Neural crest cell (in vitro differentiated cells): ENCODE measurements at regions not wholly inside any gene's neighbourhood (a gene's known extent, or its start where the extent isn't known, plus 50 kb on each side); places are given as distances from the start of the nearest gene placed in this dataset.

ENCODE experiments used
- DNase-seq: peaks from one replicate; pipeline ENCODE4 v3.0.0; 2021; ENCODE audit warnings: low read depth, mixed read lengths, low spot score
- H3K27ac Mint-ChIP-seq: one replicate; pipeline ENCODE4 v1.8.0; 2021; ENCODE audit warnings: mild to moderate bottlenecking, mixed read lengths; ENCODE audit not compliant: unreplicated experiment
- H3K27me3 Mint-ChIP-seq: 2 replicates; pipeline ENCODE4 v1.8.0; 2021; ENCODE audit warnings: low read depth, mild to moderate bottlenecking, mixed read lengths
- H3K36me3 Mint-ChIP-seq: 2 replicates; pipeline ENCODE4 v1.8.0; 2021; ENCODE audit warnings: low read depth, mild to moderate bottlenecking, mixed read lengths
- H3K4me1 Mint-ChIP-seq: 2 replicates; pipeline ENCODE4 v1.8.0; 2021; ENCODE audit warnings: mixed read lengths
- H3K4me3 Mint-ChIP-seq: one replicate; pipeline ENCODE4 v1.8.0; 2021; ENCODE audit warnings: mild to moderate bottlenecking, mixed read lengths
- H3K9me3 Mint-ChIP-seq: 2 replicates; pipeline ENCODE4 v1.8.0; 2021; ENCODE audit warnings: mixed read lengths
- CTCF ChIP-seq: fragments of 200-600 bp; sonication (generic); conservative IDR thresholded peaks from 2 replicates; pipeline ENCODE4 v1.5.0; 2021; ENCODE audit warnings: antibody characterized with exemption, mild to moderate bottlenecking

GRCh38 chr3:69567023-69567709, 172.1 kb upstream of the MITF start:
- no peaks in the 10 kb centered on the region for H3K4me1 Mint-ChIP-seq
- H3K27ac Mint-ChIP-seq: no peak overlapping the region
- no peak for DNase-seq
- H3K9me3 Mint-ChIP-seq: no peaks in the 10 kb centered on the region
- no peaks in the 10 kb centered on the region for H3K27me3 Mint-ChIP-seq
- no peak overlapping the region for H3K4me3 Mint-ChIP-seq
- TF ChIP-seq CTCF: no peak
- no peaks in the 10 kb centered on the region for H3K36me3 Mint-ChIP-seq

GRCh38 chr3:69566275-69566674, 173.0 kb upstream of the MITF start:
- no peaks in the 10 kb centered on the region for H3K36me3 Mint-ChIP-seq
- H3K27me3 Mint-ChIP-seq: no peaks in the 10 kb centered on the region
- no peak overlapping the region for H3K4me3 Mint-ChIP-seq
- no peaks in the 10 kb centered on the region for H3K4me1 Mint-ChIP-seq
- no peak for TF ChIP-seq CTCF
- DNase-seq: no peak
- no peak overlapping the region for H3K27ac Mint-ChIP-seq
- H3K9me3 Mint-ChIP-seq: no peaks in the 10 kb centered on the region

GRCh38 chr3:69565316-69565715, 173.9 kb upstream of the MITF start:
- no peak for TF ChIP-seq CTCF
- Mint-ChIP-seq H3K27me3 (no peaks in the 10 kb centered on the region), H3K27ac (no peak overlapping the region), H3K4me1 (no peaks in the 10 kb centered on the region), H3K4me3 (no peak overlapping the region), H3K9me3 (peaks cover 3% of the 10 kb centered on the region), H3K36me3 (no peaks in the 10 kb centered on the region)
- no peak for DNase-seq

- DNase-seq: no peak
- H3K4me1 Mint-ChIP-seq: no peaks in the 10 kb centered on the region
- no peaks in the 10 kb centered on the region for H3K27me3 Mint-ChIP-seq
- H3K4me3 Mint-ChIP-seq: no peak overlapping the region
- H3K27ac Mint-ChIP-seq: no peak overlapping the region
- H3K9me3 Mint-ChIP-seq: peaks cover 3% of the 10 kb centered on the region
- no peaks in the 10 kb centered on the region for H3K36me3 Mint-ChIP-seq
- TF ChIP-seq CTCF: no peak
These were observed 175.3 kb upstream of the MITF start for GRCh38 chr3:69563981-69564380.

GRCh38 chr3:69563151-69563550, 176.1 kb upstream of the MITF start:
- Mint-ChIP-seq H3K27me3 (no peaks in the 10 kb centered on the region), H3K36me3 (no peaks in the 10 kb centered on the region), H3K27ac (no peak overlapping the region), H3K9me3 (peaks cover 3% of the 10 kb centered on the region), H3K4me3 (no peak overlapping the region), H3K4me1 (no peaks in the 10 kb centered on the region)
- TF ChIP-seq CTCF: no peak
- DNase-seq: no peak
